ENCODE measurements at regions not wholly inside any gene's neighbourhood (a gene's known extent, or its start where the extent isn't known, plus 50 kb on each side); places are given as distances from the start of the nearest gene placed in this dataset.
"Not testable (repeated sequence)": the region's sequence is repeated elsewhere in the genome, so short reads cannot be mapped to it uniquely, and the experiment has no call there.

GRCh38 chr4:189846608-189847007 lies 94.1 kb upstream of the FRG1 start:
- not testable (repeated sequence) for H3K4me1 ChIP-seq (ENCODE audit: insufficient read depth, low read length); H3K9me3 ChIP-seq (ENCODE audit: low read length); H3K36me3 ChIP-seq (ENCODE audit: insufficient read depth, low read length); H3K9ac ChIP-seq (ENCODE audit: low read length); H3K27ac ChIP-seq (ENCODE audit: low read depth, low read length); H3K4me3 ChIP-seq (ENCODE audit: low read depth in 1 of 2, low read length in 2 of 2); H3K27me3 ChIP-seq (ENCODE audit: control insufficient read depth in 1 of 2, insufficient read depth in 2 of 2, low read length in 2 of 2)

DNA sequence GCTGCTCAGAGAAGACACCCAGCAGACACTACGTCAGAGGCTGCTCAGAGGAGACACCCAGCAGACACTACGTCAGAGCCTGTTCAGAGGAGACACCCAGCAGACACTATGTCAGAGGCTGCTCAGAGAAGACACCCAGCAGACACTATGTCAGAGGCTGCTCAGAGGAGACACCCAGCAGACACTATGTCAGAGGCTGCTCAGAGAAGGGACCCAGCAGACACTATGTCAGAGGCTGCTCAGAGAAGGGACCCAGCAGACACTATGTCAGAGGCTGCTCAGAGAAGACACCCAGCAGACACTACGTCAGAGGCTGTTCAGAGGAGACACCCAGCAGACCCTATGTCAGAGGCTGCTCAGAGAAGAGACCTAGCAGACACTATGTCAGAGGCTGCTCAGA lies 92.0 kb upstream of the FRG1 start:
- not testable (repeated sequence) for H3K4me1 ChIP-seq (ENCODE audit: insufficient read depth, low read length); H3K27me3 ChIP-seq (ENCODE audit: control insufficient read depth in 1 of 2, insufficient read depth in 2 of 2, low read length in 2 of 2); H3K36me3 ChIP-seq (ENCODE audit: insufficient read depth, low read length); H3K9me3 ChIP-seq (ENCODE audit: low read length); H3K27ac ChIP-seq (ENCODE audit: low read depth, low read length); H3K9ac ChIP-seq (ENCODE audit: low read length); H3K4me3 ChIP-seq (ENCODE audit: low read depth in 1 of 2, low read length in 2 of 2)

DNA sequence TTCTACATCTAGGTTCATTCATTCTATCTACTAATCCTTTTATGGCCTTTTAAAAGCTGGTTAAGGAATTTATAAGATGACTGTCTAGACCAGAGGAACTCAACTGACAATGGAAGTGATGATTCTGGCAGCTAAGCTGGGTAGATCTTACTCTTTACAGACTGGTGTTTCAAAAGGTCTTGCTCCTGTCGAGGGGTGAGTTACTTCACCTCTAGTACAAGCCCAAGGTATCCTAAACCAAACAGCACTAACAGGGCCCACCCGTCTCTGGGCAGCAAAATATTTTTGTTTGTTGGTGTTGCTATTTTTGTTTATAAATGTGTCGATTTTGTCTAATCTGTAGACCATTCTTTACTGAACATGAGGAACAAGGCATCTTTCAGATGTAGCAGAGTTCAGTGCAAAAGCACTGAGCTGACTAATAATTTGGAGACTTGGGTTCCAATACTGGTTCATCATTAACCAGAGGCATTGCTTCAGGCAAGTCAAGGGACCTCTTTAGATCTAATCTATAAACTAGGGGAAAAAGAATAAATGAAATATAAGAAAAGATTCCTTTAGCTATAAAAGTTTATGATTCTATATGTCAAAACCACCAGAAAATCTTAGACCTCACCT lies 90.3 kb upstream of the FRG1 start:
- no peak overlapping the region for H3K4me3 ChIP-seq (ENCODE audit: low read depth in 1 of 2, low read length in 2 of 2)
- H3K9ac ChIP-seq (ENCODE audit: low read length) = no peak overlapping the region
- H3K36me3 ChIP-seq (ENCODE audit: insufficient read depth, low read length) = no peaks in the 10 kb centered on the region
- H3K4me1 ChIP-seq (ENCODE audit: insufficient read depth, low read length) = no peaks in the 10 kb centered on the region
- no peaks in the 10 kb centered on the region for H3K9me3 ChIP-seq (ENCODE audit: low read length)
- H3K27me3 ChIP-seq (ENCODE audit: control insufficient read depth in 1 of 2, insufficient read depth in 2 of 2, low read length in 2 of 2) = no peaks in the 10 kb centered on the region
- no peak overlapping the region for H3K27ac ChIP-seq (ENCODE audit: low read depth, low read length)

GRCh38 chr4:189858435-189858834 lies 82.2 kb upstream of the FRG1 start:
- Histone ChIP-seq H3K9me3 (ENCODE audit: low read length) (no peaks in the 10 kb centered on the region), H3K27me3 (ENCODE audit: control insufficient read depth in 1 of 2, insufficient read depth in 2 of 2, low read length in 2 of 2) (no peaks in the 10 kb centered on the region), H3K36me3 (ENCODE audit: insufficient read depth, low read length) (no peaks in the 10 kb centered on the region), H3K4me3 (ENCODE audit: low read depth in 1 of 2, low read length in 2 of 2) (no peak overlapping the region), H3K4me1 (ENCODE audit: insufficient read depth, low read length) (no peaks in the 10 kb centered on the region), H3K27ac (ENCODE audit: low read depth, low read length) (no peak overlapping the region), H3K9ac (ENCODE audit: low read length) (no peak overlapping the region)

GRCh38 chr4:189861101-189861500 lies 79.6 kb upstream of the FRG1 start:
- H3K4me3 ChIP-seq (ENCODE audit: low read depth in 1 of 2, low read length in 2 of 2) = no peak overlapping the region

DNA sequence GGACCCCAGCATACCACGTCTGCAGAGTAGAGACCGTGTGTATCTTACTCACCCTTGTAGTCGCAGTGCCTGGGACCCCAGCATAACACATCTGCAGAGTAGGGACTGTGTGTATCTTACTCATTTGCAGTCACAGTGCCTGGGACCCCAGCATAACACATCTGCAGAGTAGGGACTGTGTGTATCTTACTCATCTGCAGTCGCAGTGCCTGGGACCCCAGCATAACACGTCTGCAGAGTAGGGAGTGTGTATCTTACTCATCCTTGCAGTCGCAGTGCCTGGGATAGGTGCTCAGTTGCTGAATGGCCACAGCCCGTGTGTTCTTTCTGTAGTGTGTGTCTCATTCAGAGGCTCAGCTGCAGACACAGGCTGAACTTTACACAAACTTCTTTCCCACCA lies 71.4 kb upstream of the FRG1 start:
- H3K9ac ChIP-seq (ENCODE audit: low read length) = no peak overlapping the region
- no peak overlapping the region for H3K27ac ChIP-seq (ENCODE audit: low read depth, low read length)
- H3K4me3 ChIP-seq (ENCODE audit: low read depth in 1 of 2, low read length in 2 of 2) = no peak overlapping the region
- no peaks in the 10 kb centered on the region for H3K9me3 ChIP-seq (ENCODE audit: low read length)
- no peaks in the 10 kb centered on the region for H3K36me3 ChIP-seq (ENCODE audit: insufficient read depth, low read length)
- no peaks in the 10 kb centered on the region for H3K27me3 ChIP-seq (ENCODE audit: control insufficient read depth in 1 of 2, insufficient read depth in 2 of 2, low read length in 2 of 2)
- no peaks in the 10 kb centered on the region for H3K4me1 ChIP-seq (ENCODE audit: insufficient read depth, low read length)

More at GRCh38 chr4:189861101-189861500, 79.6 kb upstream of the FRG1 start:
- Histone ChIP-seq H3K36me3 (ENCODE audit: insufficient read depth, low read length) (no peaks in the 10 kb centered on the region), H3K27ac (ENCODE audit: low read depth, low read length) (no peak overlapping the region), H3K4me1 (ENCODE audit: insufficient read depth, low read length) (no peaks in the 10 kb centered on the region), H3K9me3 (ENCODE audit: low read length) (no peaks in the 10 kb centered on the region), H3K9ac (ENCODE audit: low read length) (no peak overlapping the region), H3K27me3 (ENCODE audit: control insufficient read depth in 1 of 2, insufficient read depth in 2 of 2, low read length in 2 of 2) (no peaks in the 10 kb centered on the region)

DNA sequence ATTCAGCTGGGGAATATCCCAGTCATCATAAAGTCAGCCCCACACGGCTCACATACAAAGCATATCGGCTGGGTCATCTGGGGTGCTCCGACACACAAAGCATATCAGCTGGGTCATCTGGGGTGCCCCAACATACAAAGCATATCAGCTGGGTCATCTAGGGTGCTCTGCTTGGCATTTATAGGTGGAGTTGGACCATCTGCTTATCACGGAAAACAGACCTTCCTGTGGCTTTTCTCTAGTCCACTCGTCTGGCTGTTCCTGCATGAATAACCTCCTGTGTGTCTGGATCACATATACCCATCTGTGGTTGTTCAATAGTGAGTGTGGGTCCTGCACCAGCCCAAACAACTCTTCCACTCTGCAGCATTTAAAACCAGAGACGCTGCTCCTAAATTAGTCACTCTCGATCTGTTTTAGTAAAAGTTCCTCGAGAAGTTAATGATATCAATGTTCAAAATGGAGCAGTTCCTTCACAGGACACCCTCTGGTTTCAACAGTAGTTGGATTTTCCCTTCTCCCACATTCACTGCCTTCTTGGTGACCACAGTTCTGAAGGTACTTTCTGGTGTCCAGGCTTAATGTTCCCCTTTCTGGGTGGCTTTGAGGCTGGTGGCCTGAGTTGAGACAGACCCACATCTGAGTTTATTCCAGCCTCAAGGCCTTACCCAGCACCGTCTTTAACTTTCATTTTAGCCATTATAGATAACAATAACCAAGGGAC lies 70.0 kb upstream of the FRG1 start:
- H3K9ac ChIP-seq (ENCODE audit: low read length) = no peak overlapping the region
- no peaks in the 10 kb centered on the region for H3K36me3 ChIP-seq (ENCODE audit: insufficient read depth, low read length)
- H3K27ac ChIP-seq (ENCODE audit: low read depth, low read length) = no peak overlapping the region
- H3K27me3 ChIP-seq (ENCODE audit: control insufficient read depth in 1 of 2, insufficient read depth in 2 of 2, low read length in 2 of 2) = no peaks in the 10 kb centered on the region
- H3K4me3 ChIP-seq (ENCODE audit: low read depth in 1 of 2, low read length in 2 of 2) = no peak overlapping the region
- H3K4me1 ChIP-seq (ENCODE audit: insufficient read depth, low read length) = no peaks in the 10 kb centered on the region
- H3K9me3 ChIP-seq (ENCODE audit: low read length) = no peaks in the 10 kb centered on the region

DNA sequence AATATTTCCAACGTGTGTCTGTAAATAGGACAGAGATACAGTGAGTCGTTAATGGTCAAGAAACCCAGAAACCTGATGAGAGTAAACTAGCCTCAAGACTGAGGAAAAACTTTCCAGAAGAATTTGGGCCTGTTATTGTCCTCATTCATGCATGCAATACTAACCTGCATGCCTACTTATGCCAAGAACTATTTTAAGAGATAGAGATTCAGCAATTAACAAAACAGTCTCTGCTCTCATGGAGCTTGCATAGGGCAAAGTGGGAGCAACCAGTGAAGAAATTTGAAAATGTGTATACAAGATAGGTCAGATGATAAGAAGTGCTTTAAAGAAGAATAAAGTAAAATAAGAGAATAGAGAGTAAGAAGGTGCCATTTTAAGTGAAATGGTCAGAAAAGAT lies 66.1 kb upstream of the FRG1 start:
- no peaks in the 10 kb centered on the region for H3K9me3 ChIP-seq (ENCODE audit: low read length)
- H3K4me1 ChIP-seq (ENCODE audit: insufficient read depth, low read length) = no peaks in the 10 kb centered on the region
- H3K4me3 ChIP-seq (ENCODE audit: low read depth in 1 of 2, low read length in 2 of 2) = no peak overlapping the region
- H3K9ac ChIP-seq (ENCODE audit: low read length) = no peak overlapping the region
- H3K27ac ChIP-seq (ENCODE audit: low read depth, low read length) = no peak overlapping the region
- H3K27me3 ChIP-seq (ENCODE audit: control insufficient read depth in 1 of 2, insufficient read depth in 2 of 2, low read length in 2 of 2) = no peaks in the 10 kb centered on the region
- H3K36me3 ChIP-seq (ENCODE audit: insufficient read depth, low read length) = no peaks in the 10 kb centered on the region

DNA sequence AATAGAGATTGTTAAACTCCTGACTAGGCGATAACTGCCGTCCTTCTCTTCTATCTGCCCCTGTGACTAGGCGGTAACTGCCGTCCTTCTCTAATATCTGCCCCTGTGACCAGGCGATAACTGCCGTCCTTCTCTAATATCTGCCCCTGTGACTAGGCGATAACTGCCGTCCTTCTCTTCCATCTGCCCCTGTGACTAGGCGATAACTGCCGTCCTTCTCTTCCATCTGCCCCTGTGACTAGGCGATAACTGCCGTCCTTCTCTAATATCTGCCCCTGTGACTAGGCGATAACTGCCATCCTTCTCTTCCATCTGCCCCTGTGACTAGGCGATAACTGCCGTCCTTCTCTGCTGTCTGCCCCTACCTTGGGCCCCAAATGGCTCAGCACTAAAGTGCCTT lies 59.5 kb upstream of the FRG1 start:
- not testable (repeated sequence) for H3K27me3 ChIP-seq (ENCODE audit: control insufficient read depth in 1 of 2, insufficient read depth in 2 of 2, low read length in 2 of 2); H3K4me3 ChIP-seq (ENCODE audit: low read depth in 1 of 2, low read length in 2 of 2); H3K27ac ChIP-seq (ENCODE audit: low read depth, low read length); H3K4me1 ChIP-seq (ENCODE audit: insufficient read depth, low read length); H3K9me3 ChIP-seq (ENCODE audit: low read length); H3K36me3 ChIP-seq (ENCODE audit: insufficient read depth, low read length); H3K9ac ChIP-seq (ENCODE audit: low read length)

GRCh38 chr4:189888407-189888806 lies 52.3 kb upstream of the FRG1 start:
- H3K27ac ChIP-seq (ENCODE audit: low read depth, low read length); H3K9me3 ChIP-seq (ENCODE audit: low read length); H3K4me1 ChIP-seq (ENCODE audit: insufficient read depth, low read length); H3K36me3 ChIP-seq (ENCODE audit: insufficient read depth, low read length); H3K27me3 ChIP-seq (ENCODE audit: control insufficient read depth in 1 of 2, insufficient read depth in 2 of 2, low read length in 2 of 2); H3K9ac ChIP-seq (ENCODE audit: low read length); H3K4me3 ChIP-seq (ENCODE audit: low read depth in 1 of 2, low read length in 2 of 2): not testable (repeated sequence)

Data from muscle layer of colon (tissue), 2 donors.